Endothelial cell of umbilical vein (primary cell): ENCODE measurements at regions not wholly inside any gene's neighbourhood (a gene's known extent, or its start where the extent isn't known, plus 50 kb on each side); places are given as distances from the start of the nearest gene placed in this dataset.

Source experiments
- BruUV-seq: library from RNA; stranded (reverse); fragments of 400-500 nt; replicated peaks from 2 replicates; lab custom pipeline; 2021; lab: Mats Ljungman, UMichigan
- CTCF ChIA-PET: fragments of 300-600, 350-600 bp; sonication (Branson Sonifier 250); formaldehyde crosslinking; loops from one replicate; lab custom pipeline; 2021; ENCODE audit warnings: antibody characterized with exemption, inconsistent platforms; lab: Charles Lee
- POLR2A ChIA-PET: fragments of 300-600, 350-600 bp; sonication (Branson Sonifier 250); formaldehyde crosslinking; loops from one replicate; lab custom pipeline; 2021; ENCODE audit warnings: antibody characterized with exemption, inconsistent platforms; lab: Charles Lee
- DNase-seq: peaks from one replicate; pipeline ENCODE4 v3.0.0-alpha.2; 2011; ENCODE audit warnings: low read depth, low spot score
- FAIRE-seq: peaks from 2 replicates; lab custom pipeline; 2011; peaks lifted over from hg19 to GRCh38; lab: Jason Lieb, UNC
- H2AFZ ChIP-seq: 2 replicates; pipeline ENCODE4 v1.6.0; 2012; ENCODE audit warnings: low read depth, low read length, control low read depth, inconsistent platforms
- H3K27ac ChIP-seq: 2 replicates; pipeline ENCODE4 v1.5.1; 2011; ENCODE audit warnings: low read depth, mild to moderate bottlenecking, control low read depth, low read length, moderate library complexity; ENCODE audit not compliant: insufficient read depth
- H3K27me3 ChIP-seq, 2 experiments: 2 replicates each; pipeline versions ENCODE4 v1.6.0 to v1.6.1; 2011; ENCODE audit warnings: low read length in 2 of 2, mixed read lengths in 1 of 2; ENCODE audit not compliant: control insufficient read depth in 2 of 2, insufficient read depth in 2 of 2
- H3K36me3 ChIP-seq, 2 experiments: 2 replicates in 1 of 2; 3 replicates in 1 of 2; pipeline ENCODE4 v1.5.1; 2011; ENCODE audit warnings: low read length in 2 of 2, mild to moderate bottlenecking in 1 of 2, moderate library complexity in 1 of 2; ENCODE audit not compliant: control insufficient read depth in 2 of 2, insufficient read depth in 2 of 2; ENCODE audit errors: extremely low read depth in 1 of 2
- H3K4me1 ChIP-seq: 3 replicates; pipeline ENCODE4 v1.5.1; 2011; ENCODE audit warnings: mild to moderate bottlenecking, low read length; ENCODE audit not compliant: control insufficient read depth, insufficient read depth; ENCODE audit errors: extremely low read depth
- H3K4me2 ChIP-seq: 2 replicates; pipeline ENCODE4 v1.6.1; 2011; ENCODE audit warnings: low read length, control low read depth, mixed read lengths; ENCODE audit not compliant: insufficient read depth
- H3K4me3 ChIP-seq, 3 experiments: fragments of 200-600 bp in 1 of 3; sonication (generic), shearing (Covaris generic) in 1 of 3; replicated peaks in 1 of 3; 2 replicates each; pipeline ENCODE4 v1.5.1; 2011 to 2016; ENCODE audit warnings: control low read depth in 3 of 3, low read length in 3 of 3, mild to moderate bottlenecking in 2 of 3, inconsistent platforms in 1 of 3, low read depth in 1 of 3, moderate library complexity in 1 of 3; ENCODE audit not compliant: insufficient read depth in 1 of 3
- H3K79me2 ChIP-seq: 2 replicates; pipeline ENCODE4 v1.6.0; 2012; ENCODE audit warnings: low read length, inconsistent platforms; ENCODE audit not compliant: control insufficient read depth, insufficient read depth
- H3K9ac ChIP-seq: replicated peaks from 2 replicates; pipeline ENCODE3; 2011; ENCODE audit warnings: low read length, control low read depth; ENCODE audit not compliant: insufficient read depth; ENCODE audit errors: extremely low read depth
- H3K9me1 ChIP-seq: replicated peaks from 3 replicates; pipeline ENCODE4 v1.6.0; 2011; ENCODE audit warnings: mild to moderate bottlenecking, low read length; ENCODE audit not compliant: control insufficient read depth, insufficient read depth; ENCODE audit errors: extremely low read depth
- H3K9me3 ChIP-seq: replicated peaks from 2 replicates; pipeline ENCODE4 v1.5.1; 2012; ENCODE audit warnings: low read length, inconsistent platforms; ENCODE audit not compliant: control insufficient read depth, insufficient read depth
- H4K20me1 ChIP-seq: replicated peaks from 2 replicates; pipeline ENCODE3; 2011; ENCODE audit warnings: mild to moderate bottlenecking, low read length; ENCODE audit not compliant: control insufficient read depth, insufficient read depth; ENCODE audit errors: extremely low read depth
- EZH2 ChIP-seq: IDR thresholded peaks from 2 replicates; pipeline ENCODE4 v1.6.1; 2012; ENCODE audit warnings: borderline replicate concordance, low read depth, mild to moderate bottlenecking, moderate library complexity, low read length, inconsistent platforms; ENCODE audit not compliant: severe bottlenecking
- FOS ChIP-seq: IDR thresholded peaks from 2 replicates; pipeline ENCODE4 v1.6.1; 2011; ENCODE audit warnings: mild to moderate bottlenecking, low read length, moderate library complexity, borderline replicate concordance; ENCODE audit not compliant: insufficient read depth
- GATA2 ChIP-seq: IDR thresholded peaks from 2 replicates; pipeline ENCODE4 v1.7.0; 2011; ENCODE audit warnings: low read depth, mild to moderate bottlenecking, moderate library complexity, mixed read lengths, low read length; ENCODE audit not compliant: insufficient read length, insufficient read depth
- JUN ChIP-seq: IDR thresholded peaks from 2 replicates; pipeline ENCODE4 v1.6.1; 2011; ENCODE audit warnings: borderline replicate concordance, low read depth; ENCODE audit not compliant: insufficient read length, insufficient read depth
- MAX ChIP-seq: IDR thresholded peaks from 2 replicates; pipeline ENCODE4 v1.6.1; 2011; ENCODE audit not compliant: insufficient read depth, insufficient read length
- MYC ChIP-seq: IDR thresholded peaks from one replicate; pipeline ENCODE4 v1.6.1; 2011; ENCODE audit warnings: mild to moderate bottlenecking, low read depth, low read length
- POLR2A ChIP-seq: IDR thresholded peaks from 2 replicates; pipeline ENCODE4 v1.6.1; 2012; ENCODE audit warnings: low read depth, mild to moderate bottlenecking, control low read depth, low read length
- POLR2AphosphoS5 ChIP-seq: IDR thresholded peaks from 2 replicates; pipeline ENCODE4 v1.6.1; 2012; ENCODE audit warnings: low read depth, mild to moderate bottlenecking, control low read depth, low read length, moderate library complexity; ENCODE audit not compliant: insufficient read depth
- dilution Hi-C: fragments of 300-500 bp; cut with MboI; formaldehyde crosslinking; loops from one replicate; pipeline ENCODE4 v1.15.0; 2019; ENCODE audit warnings: low sequenced_read_pairs; ENCODE audit not compliant: extremely low pct_ligation_motif_present
- intact Hi-C: fragments of 100-400 bp; cut with micrococcal nuclease; formaldehyde crosslinking; loops from one replicate; pipeline ENCODE4 v1.10.0; 2022
- TF ChIP-seq, protein P1 (sequence below), 2 donors: IDR thresholded peaks; 1 replicate in 1 of 2; 2 replicates in 1 of 2; pipeline ENCODE4 v1.5.1; 2011; ENCODE audit warnings: low read length in 2 of 2, mild to moderate bottlenecking in 2 of 2, moderate library complexity in 2 of 2, control low read depth in 1 of 2, inconsistent platforms in 1 of 2, low read depth in 1 of 2; ENCODE audit not compliant: insufficient read depth in 1 of 2; ENCODE audit errors: extremely low read depth in 1 of 2

DNA sequence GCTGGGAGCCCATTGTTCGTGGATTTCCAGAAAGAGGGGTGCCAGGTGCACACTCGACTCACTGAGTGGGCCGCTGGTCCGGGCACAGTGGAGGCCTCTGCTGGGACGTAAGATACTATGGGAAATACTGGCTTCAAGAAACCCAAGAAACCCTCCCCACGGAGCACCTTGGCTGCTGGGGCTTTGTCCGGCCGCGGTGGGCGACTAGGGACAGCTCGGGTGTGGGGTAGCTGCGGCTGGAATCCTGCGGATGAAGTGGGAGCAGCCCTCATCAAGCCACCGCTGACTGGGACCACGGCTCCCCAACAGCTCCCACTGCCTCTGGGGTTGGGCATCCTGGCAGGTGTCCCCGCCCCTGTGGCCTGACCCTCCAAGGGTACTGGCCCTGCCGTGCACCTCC lies 69.5 kb upstream of the GATA5 start:
- H3K9ac ChIP-seq: no peak overlapping the region
- dilution Hi-C loops (no loop called here), intact Hi-C loops (no loop called here)
- peaks cover 5 to 7% of the 10 kb centered on the region in 2 experiments for H3K27me3 ChIP-seq
- ChIA-PET POLR2A (no interaction called here), CTCF (no interaction called here)
- no peak overlapping the region for H3K4me3 ChIP-seq
- no peak for TF ChIP-seq POLR2A
- no peak for TF ChIP-seq FOS
- TF ChIP-seq MYC: no peak
- TF ChIP-seq POLR2AphosphoS5: no peak
- no peak for TF ChIP-seq GATA2
- no peak for TF ChIP-seq JUN
- TF ChIP-seq EZH2: no peak
- TF ChIP-seq, protein P1, sequence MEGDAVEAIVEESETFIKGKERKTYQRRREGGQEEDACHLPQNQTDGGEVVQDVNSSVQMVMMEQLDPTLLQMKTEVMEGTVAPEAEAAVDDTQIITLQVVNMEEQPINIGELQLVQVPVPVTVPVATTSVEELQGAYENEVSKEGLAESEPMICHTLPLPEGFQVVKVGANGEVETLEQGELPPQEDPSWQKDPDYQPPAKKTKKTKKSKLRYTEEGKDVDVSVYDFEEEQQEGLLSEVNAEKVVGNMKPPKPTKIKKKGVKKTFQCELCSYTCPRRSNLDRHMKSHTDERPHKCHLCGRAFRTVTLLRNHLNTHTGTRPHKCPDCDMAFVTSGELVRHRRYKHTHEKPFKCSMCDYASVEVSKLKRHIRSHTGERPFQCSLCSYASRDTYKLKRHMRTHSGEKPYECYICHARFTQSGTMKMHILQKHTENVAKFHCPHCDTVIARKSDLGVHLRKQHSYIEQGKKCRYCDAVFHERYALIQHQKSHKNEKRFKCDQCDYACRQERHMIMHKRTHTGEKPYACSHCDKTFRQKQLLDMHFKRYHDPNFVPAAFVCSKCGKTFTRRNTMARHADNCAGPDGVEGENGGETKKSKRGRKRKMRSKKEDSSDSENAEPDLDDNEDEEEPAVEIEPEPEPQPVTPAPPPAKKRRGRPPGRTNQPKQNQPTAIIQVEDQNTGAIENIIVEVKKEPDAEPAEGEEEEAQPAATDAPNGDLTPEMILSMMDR (IDR thresholded peaks at IDR 0.05; ENCODE audit: extremely low read depth in 1 of 2, insufficient read depth in 1 of 2, low read depth in 1 of 2, low read length in 2 of 2): no peak
- TF ChIP-seq MAX: no peak
- H4K20me1 ChIP-seq: no peaks in the 10 kb centered on the region
- BruUV-seq: no TSS peak
- H3K79me2 ChIP-seq: no peaks in the 10 kb centered on the region
- H2AFZ ChIP-seq: no peak overlapping the region
- no peaks in the 10 kb centered on the region for H3K9me3 ChIP-seq
- H3K9me1 ChIP-seq: no peaks in the 10 kb centered on the region
- FAIRE-seq: no peak
- H3K36me3 ChIP-seq: no peaks in the 10 kb centered on the region
- H3K27ac ChIP-seq: no peak overlapping the region
- no peak for DNase-seq
- no peak overlapping the region for H3K4me2 ChIP-seq
- no peaks in the 10 kb centered on the region for H3K4me1 ChIP-seq
